ENCODE measurements at regions not wholly inside any gene's neighbourhood (a gene's known extent, or its start where the extent isn't known, plus 50 kb on each side); places are given as distances from the start of the nearest gene placed in this dataset.

DNA sequence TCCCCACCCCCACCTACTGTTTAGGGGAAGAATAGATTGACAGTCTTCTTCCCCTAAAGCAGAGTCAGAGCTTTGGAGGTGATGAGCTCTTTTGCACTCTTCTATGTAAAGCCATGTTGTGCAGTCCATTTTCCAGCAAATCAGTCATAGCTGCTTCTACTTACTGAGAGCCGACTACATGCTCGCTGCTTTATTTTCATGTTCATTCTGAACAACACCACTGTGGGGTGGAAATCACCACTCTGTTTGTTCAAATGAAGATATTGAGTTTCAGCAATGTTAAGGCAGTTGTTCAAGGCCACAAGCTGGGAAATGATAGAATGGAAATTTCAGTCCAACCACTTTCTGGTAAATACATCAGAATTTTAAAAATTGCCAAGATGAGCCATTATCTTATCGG, 88.3 kb downstream of the INSIG2 start (continued):
- TF ChIP-seq IFI16 (CRISPR knock-in tag; IDR thresholded peaks at IDR 0.05) (no peak), TAF7 (tag; IDR thresholded peaks at IDR 0.05) (no peak)

DNA sequence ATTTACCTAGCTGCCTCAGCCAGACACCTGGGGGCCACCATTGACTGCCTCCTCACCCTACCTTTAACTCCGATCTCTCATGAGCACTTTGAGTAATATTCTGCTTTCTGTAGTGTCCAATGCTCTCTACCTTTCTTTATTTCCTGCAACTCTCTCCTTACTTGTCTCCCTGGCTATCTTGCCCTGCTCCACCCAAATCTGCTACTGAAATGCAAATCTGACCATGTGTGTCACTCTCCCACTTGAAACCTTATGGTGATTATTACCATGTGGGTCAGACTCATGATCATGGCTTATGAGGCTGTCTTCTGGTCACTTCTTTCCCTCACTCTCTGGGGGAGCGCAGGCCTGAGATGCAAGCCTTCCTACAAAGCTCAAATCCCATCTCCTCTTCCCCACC, 83.3 kb downstream of the INSIG2 start:
- 0% methylated on average over 2 of the region's 2 CpGs for WGBS (ENCODE audit: insufficient coverage, low coverage, missing lambda C conversion rate)
- in situ Hi-C loops (cut with MboI) = no loop called here
- Histone ChIP-seq H3K4me2 (ENCODE audit: insufficient read depth, low read length) (no peak overlapping the region), H3K27me3 (ENCODE audit: control insufficient read depth in 2 of 2, insufficient read depth in 2 of 2, low read length in 2 of 2) (peaks cover 2 to 9% of the 10 kb centered on the region in 2 experiments; a peak in 2 of 5 replicates), H3K79me2 (ENCODE audit: control insufficient read depth, insufficient read depth, low read length) (no peaks in the 10 kb centered on the region), H3K9me1 (ENCODE audit: control insufficient read depth, insufficient read depth, low read length) (no peaks in the 10 kb centered on the region), H3K36me3 (ENCODE audit: control insufficient read depth, insufficient read depth, low read length) (no peaks in the 10 kb centered on the region), H3K27ac (ENCODE audit: extremely low read depth, low read depth, low read length) (no peak overlapping the region), H3K9me3 (replicated peaks; ENCODE audit: control insufficient read depth, insufficient read depth, low read depth, low read length) (no peaks in the 10 kb centered on the region), H3K4me1 (replicated peaks in 1 of 2; ENCODE audit: control insufficient read depth in 2 of 2, insufficient read depth in 2 of 2, low read length in 2 of 2) (no peaks in the 10 kb centered on the region), H4K20me1 (replicated peaks; ENCODE audit: control insufficient read depth, insufficient read depth, low read length) (no peaks in the 10 kb centered on the region), H3K4me3 (no peak overlapping the region), H3K9ac (ENCODE audit: insufficient read depth in 1 of 2, low read depth in 2 of 2, low read length in 2 of 2) (no peak overlapping the region), H2AFZ (ENCODE audit: low read depth, low read length) (no peak overlapping the region)
- BruUV-seq (replicated peaks) = no TSS peak
- DNase-seq (ENCODE audit: extremely low read depth in 1 of 4, low spot score in 3 of 4) (no peak), ATAC-seq (no peak), FAIRE-seq (no peak)
- TF ChIP-seq CREM (IDR thresholded peaks at IDR 0.05; ENCODE audit: low read depth) = no peak
- TF ChIP-seq, protein P1, sequence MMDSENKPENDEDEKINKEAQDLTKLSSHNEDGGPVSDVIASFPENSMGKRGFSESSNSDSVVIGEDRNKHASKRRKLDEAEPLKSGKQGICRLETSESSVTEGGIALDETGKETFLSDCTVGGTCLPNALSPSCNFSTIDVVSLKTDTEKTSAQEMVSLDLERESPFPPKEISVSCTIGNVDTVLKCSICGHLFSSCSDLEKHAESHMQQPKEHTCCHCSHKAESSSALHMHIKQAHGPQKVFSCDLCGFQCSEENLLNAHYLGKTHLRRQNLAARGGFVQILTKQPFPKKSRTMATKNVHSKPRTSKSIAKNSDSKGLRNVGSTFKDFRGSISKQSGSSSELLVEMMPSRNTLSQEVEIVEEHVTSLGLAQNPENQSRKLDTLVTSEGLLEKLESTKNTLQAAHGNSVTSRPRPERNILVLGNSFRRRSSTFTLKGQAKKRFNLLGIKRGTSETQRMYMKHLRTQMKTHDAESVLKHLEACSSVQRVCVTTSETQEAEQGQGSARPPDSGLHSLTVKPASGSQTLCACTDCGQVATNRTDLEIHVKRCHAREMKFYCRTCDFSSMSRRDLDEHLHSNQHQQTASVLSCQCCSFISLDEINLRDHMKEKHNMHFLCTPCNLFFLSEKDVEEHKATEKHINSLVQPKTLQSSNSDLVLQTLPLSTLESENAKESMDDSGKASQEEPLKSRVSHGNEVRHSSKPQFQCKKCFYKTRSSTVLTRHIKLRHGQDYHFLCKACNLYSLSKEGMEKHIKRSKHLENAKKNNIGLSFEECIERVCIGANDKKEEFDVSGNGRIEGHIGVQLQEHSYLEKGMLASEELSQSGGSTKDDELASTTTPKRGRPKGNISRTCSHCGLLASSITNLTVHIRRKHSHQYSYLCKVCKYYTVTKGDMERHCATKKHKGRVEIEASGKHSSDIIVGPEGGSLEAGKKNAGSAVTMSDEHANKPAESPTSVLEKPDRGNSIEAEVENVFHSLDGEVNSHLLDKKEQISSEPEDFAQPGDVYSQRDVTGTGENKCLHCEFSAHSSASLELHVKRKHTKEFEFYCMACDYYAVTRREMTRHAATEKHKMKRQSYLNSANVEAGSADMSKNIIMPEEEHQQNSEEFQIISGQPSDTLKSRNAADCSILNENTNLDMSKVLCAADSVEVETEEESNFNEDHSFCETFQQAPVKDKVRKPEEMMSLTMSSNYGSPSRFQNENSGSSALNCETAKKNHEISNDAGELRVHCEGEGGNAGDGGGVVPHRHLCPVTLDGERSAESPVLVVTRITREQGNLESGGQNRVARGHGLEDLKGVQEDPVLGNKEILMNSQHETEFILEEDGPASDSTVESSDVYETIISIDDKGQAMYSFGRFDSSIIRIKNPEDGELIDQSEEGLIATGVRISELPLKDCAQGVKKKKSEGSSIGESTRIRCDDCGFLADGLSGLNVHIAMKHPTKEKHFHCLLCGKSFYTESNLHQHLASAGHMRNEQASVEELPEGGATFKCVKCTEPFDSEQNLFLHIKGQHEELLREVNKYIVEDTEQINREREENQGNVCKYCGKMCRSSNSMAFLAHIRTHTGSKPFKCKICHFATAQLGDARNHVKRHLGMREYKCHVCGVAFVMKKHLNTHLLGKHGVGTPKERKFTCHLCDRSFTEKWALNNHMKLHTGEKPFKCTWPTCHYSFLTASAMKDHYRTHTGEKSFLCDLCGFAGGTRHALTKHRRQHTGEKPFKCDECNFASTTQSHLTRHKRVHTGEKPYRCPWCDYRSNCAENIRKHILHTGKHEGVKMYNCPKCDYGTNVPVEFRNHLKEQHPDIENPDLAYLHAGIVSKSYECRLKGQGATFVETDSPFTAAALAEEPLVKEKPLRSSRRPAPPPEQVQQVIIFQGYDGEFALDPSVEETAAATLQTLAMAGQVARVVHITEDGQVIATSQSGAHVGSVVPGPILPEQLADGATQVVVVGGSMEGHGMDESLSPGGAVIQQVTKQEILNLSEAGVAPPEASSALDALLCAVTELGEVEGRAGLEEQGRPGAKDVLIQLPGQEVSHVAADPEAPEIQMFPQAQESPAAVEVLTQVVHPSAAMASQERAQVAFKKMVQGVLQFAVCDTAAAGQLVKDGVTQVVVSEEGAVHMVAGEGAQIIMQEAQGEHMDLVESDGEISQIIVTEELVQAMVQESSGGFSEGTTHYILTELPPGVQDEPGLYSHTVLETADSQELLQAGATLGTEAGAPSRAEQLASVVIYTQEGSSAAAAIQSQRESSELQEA (IDR thresholded peaks at IDR 0.05; ENCODE audit: low read depth) = no peak
- TF ChIP-seq ZBTB8A (IDR thresholded peaks at IDR 0.05; ENCODE audit: partially characterized antibody) = no peak
- TF ChIP-seq, protein P2, sequence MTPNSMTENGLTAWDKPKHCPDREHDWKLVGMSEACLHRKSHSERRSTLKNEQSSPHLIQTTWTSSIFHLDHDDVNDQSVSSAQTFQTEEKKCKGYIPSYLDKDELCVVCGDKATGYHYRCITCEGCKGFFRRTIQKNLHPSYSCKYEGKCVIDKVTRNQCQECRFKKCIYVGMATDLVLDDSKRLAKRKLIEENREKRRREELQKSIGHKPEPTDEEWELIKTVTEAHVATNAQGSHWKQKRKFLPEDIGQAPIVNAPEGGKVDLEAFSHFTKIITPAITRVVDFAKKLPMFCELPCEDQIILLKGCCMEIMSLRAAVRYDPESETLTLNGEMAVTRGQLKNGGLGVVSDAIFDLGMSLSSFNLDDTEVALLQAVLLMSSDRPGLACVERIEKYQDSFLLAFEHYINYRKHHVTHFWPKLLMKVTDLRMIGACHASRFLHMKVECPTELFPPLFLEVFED (CRISPR knock-in tag; conservative IDR thresholded peaks at IDR 0.05) = no peak
- TF ChIP-seq MIER1 (IDR thresholded peaks at IDR 0.05; ENCODE audit: low read depth) = no peak
- no peak for TF ChIP-seq KLF1 (tag; IDR thresholded peaks at IDR 0.05)
- no peak for TF ChIP-seq MAFF (IDR thresholded peaks at IDR 0.05; ENCODE audit: low read length)
- no peak for TF ChIP-seq RBM22 (IDR thresholded peaks at IDR 0.05; ENCODE audit: low read depth, low read length, poor library complexity, severe bottlenecking)
- no peak for TF ChIP-seq HDAC3 (IDR thresholded peaks at IDR 0.05; ENCODE audit: borderline replicate concordance, partially characterized antibody)
- no peak for TF ChIP-seq ASH1L (IDR thresholded peaks at IDR 0.05; ENCODE audit: borderline replicate concordance, low read depth, partially characterized antibody)
- ChIA-PET CTCF (ENCODE audit: low intra/inter-chr PET ratio) (no interaction called here), POLR2A (no interaction called here)
- intact Hi-C loops (cut with micrococcal nuclease) = no loop called here

Data from K562 (cell line).